GM21447 (cell line): ENCODE measurements at regions not wholly inside any gene's neighbourhood (a gene's known extent, or its start where the extent isn't known, plus 50 kb on each side); places are given as distances from the start of the nearest gene placed in this dataset.

Experiments
- ATAC-seq: cut with Tn5 transposase; IDR thresholded peaks from one replicate; pipeline ENCODE4 v1.9.1; 2021; ENCODE audit not compliant: unreplicated experiment

DNA sequence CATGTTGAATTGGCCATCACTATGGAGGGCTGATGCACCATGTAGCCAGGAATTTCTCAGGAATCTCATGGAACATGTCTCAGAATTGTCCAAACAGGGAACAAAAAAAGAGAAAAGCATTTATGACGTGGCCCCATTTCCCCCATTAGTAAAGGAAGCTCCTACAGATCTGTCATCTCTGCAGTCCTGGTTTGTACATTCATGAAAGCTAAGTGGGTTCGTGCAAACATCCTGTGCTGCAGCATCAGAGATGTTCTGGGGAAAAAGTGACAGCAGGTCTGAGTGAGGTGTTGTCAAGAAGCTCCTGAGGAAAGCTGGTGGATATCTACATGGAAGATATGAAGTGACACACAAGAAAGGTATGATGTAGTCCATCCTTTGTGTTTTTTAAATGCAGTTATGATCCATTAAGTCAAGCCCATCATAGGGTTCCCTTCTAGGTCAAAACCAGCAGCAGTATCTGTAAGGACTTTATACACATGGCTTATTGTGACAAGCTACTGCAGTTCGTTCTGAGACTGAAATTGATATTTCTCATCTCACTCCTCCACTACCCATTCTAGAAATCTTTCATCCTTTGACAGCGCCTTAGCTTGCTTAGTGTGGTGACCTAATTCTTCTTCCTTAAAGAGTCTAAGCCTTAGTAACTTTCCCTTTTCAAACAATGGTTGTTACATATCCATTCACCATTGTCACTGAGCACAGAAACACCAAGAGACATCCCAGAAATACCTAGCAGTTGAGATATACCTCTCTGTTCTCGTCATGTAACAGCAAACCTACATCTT is 200.0 kb upstream of the TCF21 start:
- ATAC-seq: no peak

GRCh38 chr6:133689863-133690262 is 199.1 kb upstream of the TCF21 start:
- ATAC-seq: no peak

GRCh38 chr6:133693565-133693964 is 195.3 kb upstream of the TCF21 start:
- ATAC-seq: no peak

- no peak for ATAC-seq
These were observed 191.7 kb upstream of the TCF21 start for GRCh38 chr6:133697185-133697584.

GRCh38 chr6:133697666-133698065 is 191.2 kb upstream of the TCF21 start:
- no peak for ATAC-seq

GRCh38 chr6:133698272-133698671 is 190.6 kb upstream of the TCF21 start:
- ATAC-seq: no peak

- no peak for ATAC-seq
These were observed 189.1 kb upstream of the TCF21 start for GRCh38 chr6:133699741-133700385.

DNA sequence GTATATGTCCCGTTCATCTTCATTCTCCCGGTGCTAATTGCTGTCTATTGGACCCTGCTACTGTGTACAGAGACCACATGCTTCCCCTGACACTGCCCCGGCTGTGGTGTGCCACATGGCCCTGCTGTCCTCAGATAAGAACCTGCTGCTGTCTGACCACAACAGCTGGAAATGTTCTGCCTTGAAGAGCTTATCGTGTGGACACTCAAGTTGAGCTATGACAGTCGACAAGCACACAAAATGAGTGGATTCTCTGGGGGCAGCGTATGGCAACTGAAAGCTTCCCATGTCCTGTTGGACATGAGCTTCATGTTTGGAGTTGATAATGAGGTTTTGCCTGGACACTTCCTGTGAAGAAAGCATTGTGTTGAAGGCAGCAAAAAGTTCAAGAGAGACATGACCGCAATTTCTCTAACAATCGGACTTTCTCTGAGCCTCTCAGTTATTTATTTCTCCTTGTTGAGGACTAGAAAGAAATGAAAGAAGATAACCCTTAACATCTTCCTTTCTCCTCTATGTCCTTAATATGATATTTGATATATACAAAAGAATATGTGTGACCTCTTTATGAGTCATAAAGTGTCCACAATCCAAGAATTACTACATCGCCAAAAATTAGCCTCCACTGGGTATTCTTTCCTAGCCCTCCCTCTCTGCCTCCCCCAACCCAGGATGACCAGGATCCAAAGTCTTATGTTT is 187.1 kb upstream of the TCF21 start:
- no peak for ATAC-seq

DNA sequence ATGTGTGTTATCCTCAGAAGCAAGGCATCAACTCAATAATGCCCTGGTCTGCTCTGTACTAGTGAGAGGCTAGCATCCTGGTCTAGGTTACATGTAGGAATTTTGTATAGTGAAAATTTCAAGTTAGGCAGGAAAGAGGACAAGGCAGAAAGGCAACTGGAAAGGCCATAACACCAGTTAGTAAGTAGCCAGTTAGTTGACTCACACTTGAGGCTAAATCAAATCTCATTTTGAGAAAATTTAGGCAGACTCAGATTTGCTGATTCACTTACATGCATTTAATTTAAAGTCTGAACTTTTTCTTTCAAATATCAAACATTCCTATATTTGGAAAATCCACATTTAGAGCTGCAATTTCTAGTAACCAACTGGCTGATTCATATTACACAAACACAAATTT is 184.5 kb upstream of the TCF21 start:
- ATAC-seq: no peak

DNA sequence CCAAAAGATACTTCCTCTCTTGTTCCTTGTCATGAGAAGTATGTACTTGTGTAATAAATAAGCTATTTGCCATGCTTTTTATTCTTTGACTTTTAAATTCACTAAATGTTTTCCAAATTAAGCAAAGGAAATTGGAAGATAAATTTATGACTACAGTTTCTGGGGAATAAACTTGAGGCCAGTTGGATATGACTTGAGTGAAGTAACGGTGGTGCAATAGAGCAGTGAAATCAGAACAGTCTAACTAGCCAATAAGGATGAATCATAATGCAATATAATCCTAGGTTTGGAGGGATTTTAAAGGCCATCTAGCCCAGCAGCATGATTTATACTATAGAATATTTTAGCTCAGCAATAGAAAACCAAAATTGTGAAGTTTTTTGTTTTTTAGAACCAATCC is 183.8 kb upstream of the TCF21 start:
- ATAC-seq: no peak

- ATAC-seq: no peak
These were observed 183.2 kb upstream of the TCF21 start for GRCh38 chr6:133705731-133706130.

GRCh38 chr6:133707456-133707855 is 181.5 kb upstream of the TCF21 start:
- ATAC-seq: no peak

GRCh38 chr6:133710826-133711225 is 178.1 kb upstream of the TCF21 start:
- no peak for ATAC-seq

GRCh38 chr6:133715270-133715669 is 173.6 kb upstream of the TCF21 start:
- no peak for ATAC-seq

GRCh38 chr6:133724726-133725125 is 164.2 kb upstream of the TCF21 start:
- ATAC-seq: no peak

GRCh38 chr6:133726188-133726587 is 162.7 kb upstream of the TCF21 start:
- no peak for ATAC-seq

GRCh38 chr6:133730881-133731280 is 158.0 kb upstream of the TCF21 start:
- ATAC-seq: no peak

DNA sequence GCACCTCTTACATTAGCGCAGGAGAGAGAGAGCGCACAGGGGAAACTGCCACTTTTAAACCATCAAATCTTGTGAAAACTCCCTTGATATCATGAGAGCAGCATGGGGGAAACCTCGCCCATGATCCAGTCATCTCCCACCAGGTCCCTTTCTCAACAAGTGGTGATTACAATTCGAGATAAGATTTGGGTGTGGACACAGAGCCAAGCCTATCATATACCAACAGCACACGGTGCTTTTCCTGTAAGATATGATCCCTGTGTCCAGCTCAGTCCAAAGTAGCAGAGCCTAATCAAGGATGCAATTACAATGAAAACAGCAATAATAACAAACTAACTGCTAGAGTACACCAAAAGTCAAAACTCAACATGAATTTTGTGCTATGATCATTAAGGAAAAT is 148.7 kb upstream of the TCF21 start:
- ATAC-seq: no peak

- ATAC-seq: no peak
These were observed 148.1 kb upstream of the TCF21 start for GRCh38 chr6:133740816-133741215.

DNA sequence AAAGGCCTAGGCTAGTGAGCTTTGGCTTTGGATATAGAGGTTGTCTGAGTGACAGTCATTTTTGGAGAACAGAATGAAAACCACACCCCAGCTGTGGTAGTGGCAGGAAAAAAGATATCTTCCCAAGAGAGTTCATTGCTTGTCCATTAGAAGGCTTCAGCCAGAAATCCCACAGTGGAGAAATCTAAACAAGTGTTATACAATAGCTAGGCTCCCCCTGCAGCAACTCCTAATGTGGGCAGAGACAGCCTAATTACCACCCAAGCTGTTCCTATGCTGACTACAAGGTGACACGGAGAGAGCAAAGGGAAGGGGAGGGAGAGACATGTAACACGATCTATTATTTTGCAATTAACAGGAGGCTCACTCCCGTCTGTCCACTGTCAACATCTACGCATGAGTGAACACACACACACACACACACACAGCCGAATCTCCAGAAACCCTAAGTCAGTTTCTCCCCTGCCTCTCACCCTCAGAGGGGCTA is 147.5 kb upstream of the TCF21 start:
- no peak for ATAC-seq

- ATAC-seq: no peak
These were observed 145.3 kb upstream of the TCF21 start for GRCh38 chr6:133743621-133744020.

DNA sequence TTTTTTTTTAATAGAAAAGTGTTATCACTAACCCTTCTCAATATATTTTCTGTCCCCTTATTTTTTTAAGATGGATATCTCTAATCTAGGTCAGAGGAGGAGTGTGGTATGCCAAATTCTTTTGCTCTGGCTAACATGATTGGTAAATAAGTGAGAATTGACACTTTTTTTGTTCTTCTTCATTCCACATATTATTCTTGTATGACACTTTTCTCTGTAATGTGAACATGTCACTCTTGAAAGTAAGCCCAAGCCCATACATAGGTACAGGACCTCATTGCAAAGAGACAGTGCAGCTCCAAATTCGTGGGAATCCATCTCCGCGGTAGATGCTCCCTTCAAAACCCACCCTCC is 142.5 kb upstream of the TCF21 start:
- ATAC-seq: no peak
